Heart right ventricle (tissue), 16 donors: ENCODE measurements at regions not wholly inside any gene's neighbourhood (a gene's known extent, or its start where the extent isn't known, plus 50 kb on each side); places are given as distances from the start of the nearest gene placed in this dataset.
"Not testable (repeated sequence)": the region's sequence is repeated elsewhere in the genome, so short reads cannot be mapped to it uniquely, and the experiment has no call there.

Experiments used
- ATAC-seq, 8 donors: fragments of 200-7000 bp; cut with Tn5 transposase; one replicate each; pipeline ENCODE4 v1.9.1; 2020; ENCODE audit warnings: mild to moderate bottlenecking in 8 of 8, moderate library complexity in 8 of 8, moderate number of reproducible peaks in 1 of 8
- DNase-seq, 2 donors: peaks; one replicate each; pipeline ENCODE4 v3.0.0-alpha.2; 2020
- H3K27ac ChIP-seq, 10 donors: fragments of 200-600 bp; sonication (generic) in 2 of 10; one replicate each; pipeline versions ENCODE4 v1.5.0 to v1.8.0; 2020 to 2022; ENCODE audit warnings: mild to moderate bottlenecking in 3 of 10
- H3K27me3 ChIP-seq, 7 donors: fragments of 200-600 bp; one replicate each; pipeline ENCODE4 v1.8.0; 2021 to 2022; ENCODE audit warnings: mild to moderate bottlenecking in 2 of 7
- H3K36me3 ChIP-seq, 9 donors: fragments of 200-600 bp; sonication (generic) in 1 of 9; one replicate each; pipeline versions ENCODE4 v1.5.0 to v1.8.0; 2020 to 2022; ENCODE audit warnings: mild to moderate bottlenecking in 2 of 9
- H3K4me1 ChIP-seq, 9 donors: fragments of 200-600 bp; sonication (generic) in 1 of 9; one replicate each; pipeline versions ENCODE4 v1.5.0 to v1.8.0; 2020 to 2022; ENCODE audit warnings: mild to moderate bottlenecking in 4 of 9
- H3K4me3 ChIP-seq, 10 donors: fragments of 200-600 bp; sonication (generic) in 2 of 10; one replicate each; pipeline versions ENCODE4 v1.5.0 to v1.8.0; 2020 to 2022; ENCODE audit warnings: mild to moderate bottlenecking in 7 of 10, moderate library complexity in 2 of 10
- H3K9me3 ChIP-seq, 11 donors: fragments of 200-600 bp in 10 of 11; sonication (generic) in 2 of 11; one replicate each; pipeline versions ENCODE4 v1.5.0 to v1.8.0; 2013 to 2022; ENCODE audit warnings: mild to moderate bottlenecking in 2 of 11, control low read depth in 1 of 11, moderate library complexity in 1 of 11
- WGBS, 2 donors: extraction: QIAGEN DNeasy Blood & Tissue Kit; methylation state at CpG; one replicate each; pipeline ENCODE4 v1.1.7; 2013; ENCODE audit warnings: inconsistent platforms in 1 of 2; 5-methylcytosine and 5-hydroxymethylcytosine counted together
- intact Hi-C, 10 donors: fragments of 100-400 bp; cut with DNase I; formaldehyde crosslinking; loops; one replicate each; pipeline versions ENCODE4 v1.11.1 to v1.14.2; 2022
- TF ChIP-seq, protein P1 (sequence below), 9 donors: fragments of 200-600 bp; sonication (generic) in 2 of 9; IDR thresholded peaks; one replicate each; pipeline versions ENCODE4 v1.5.0 to v1.8.0; 2021 to 2022; ENCODE audit warnings: antibody characterized with exemption in 9 of 9, mild to moderate bottlenecking in 5 of 9, moderate library complexity in 1 of 9
- donor health status: Arrhythmogenic right ventricular cardiomyopathy.
- donor health status: ischemic (EF 13 %, LVEDD 7.1; RV severe dilation, severe dysfunction).
- donor health status: healthy with polysubstance abuse.
- donor health status: DM: no; HTN: yes; CAD: no.
- donor health status: DM: no; HTN: no; CAD: no.
- donor health status: ischemic (EF 25% LVEDD 6.9; RV normal size, moderate dysfunction).
- donor health status: ischemic (EF 25% LVEDD 5.7; RV mildly dilated, moderate dysfunction).
- donor health status: healthy.
- donor health status: DM: yes; HTN: yes; CAD: no.
- donor health status: Ischemic cardiomyopathy.
- donor health status: ischemic (EF 35%, LVEDD 5.7; RV mildly dilated, moderate dysfunction).
- donor health status: nonischemic (EF 11% LVEDD 7.7; RV severe dilation, severe dysfunction).
- donor health status: DM: yes; HTN: yes; CAD: no.
- donor health status: PGD.
- donor health status: ischemic (EF 29% LVEDD 5.4; RV normal size, mild dysfunction).
- donor health status: nonischemic (EF 23%, LVEDD 6.1; RV moderate dilation, normal function).

DNA sequence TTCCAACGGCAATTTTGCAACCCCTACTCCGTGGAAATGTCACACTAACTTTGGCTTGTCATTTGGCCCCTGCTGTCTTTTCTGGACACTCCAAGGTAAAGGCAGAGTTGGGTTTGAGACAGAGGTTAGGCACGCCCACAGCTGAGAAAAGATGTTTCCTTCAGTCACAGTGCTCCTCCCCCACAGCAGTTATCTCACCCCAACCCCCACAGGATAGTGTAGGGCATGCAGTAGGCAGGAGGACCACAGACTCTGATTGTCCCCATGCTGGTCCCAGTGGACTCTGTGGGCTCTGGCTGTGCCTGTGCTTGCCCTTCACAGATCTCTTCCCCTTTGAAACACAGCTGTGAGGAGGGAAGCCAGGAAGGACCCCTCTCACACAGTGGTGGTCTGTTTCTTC is 124.0 kb upstream of the CARMIL1 start:
- WGBS, 2 donors, result 87 to 90% methylated on average over 3 of the region's 3 CpGs
- Histone ChIP-seq H3K27me3 (no peaks in the 10 kb centered on the region), H3K4me1 (no peaks in the 10 kb centered on the region), H3K27ac (no peak overlapping the region), H3K4me3 (no peak overlapping the region), H3K9me3 (peaks cover 0 to 41% (median 14%) of the 10 kb centered on the region in 11 donors), H3K36me3 (no peaks in the 10 kb centered on the region)
- DNase-seq (no peak), ATAC-seq (no peak)
- intact Hi-C loops, result no loop called here
- TF ChIP-seq, protein P1, sequence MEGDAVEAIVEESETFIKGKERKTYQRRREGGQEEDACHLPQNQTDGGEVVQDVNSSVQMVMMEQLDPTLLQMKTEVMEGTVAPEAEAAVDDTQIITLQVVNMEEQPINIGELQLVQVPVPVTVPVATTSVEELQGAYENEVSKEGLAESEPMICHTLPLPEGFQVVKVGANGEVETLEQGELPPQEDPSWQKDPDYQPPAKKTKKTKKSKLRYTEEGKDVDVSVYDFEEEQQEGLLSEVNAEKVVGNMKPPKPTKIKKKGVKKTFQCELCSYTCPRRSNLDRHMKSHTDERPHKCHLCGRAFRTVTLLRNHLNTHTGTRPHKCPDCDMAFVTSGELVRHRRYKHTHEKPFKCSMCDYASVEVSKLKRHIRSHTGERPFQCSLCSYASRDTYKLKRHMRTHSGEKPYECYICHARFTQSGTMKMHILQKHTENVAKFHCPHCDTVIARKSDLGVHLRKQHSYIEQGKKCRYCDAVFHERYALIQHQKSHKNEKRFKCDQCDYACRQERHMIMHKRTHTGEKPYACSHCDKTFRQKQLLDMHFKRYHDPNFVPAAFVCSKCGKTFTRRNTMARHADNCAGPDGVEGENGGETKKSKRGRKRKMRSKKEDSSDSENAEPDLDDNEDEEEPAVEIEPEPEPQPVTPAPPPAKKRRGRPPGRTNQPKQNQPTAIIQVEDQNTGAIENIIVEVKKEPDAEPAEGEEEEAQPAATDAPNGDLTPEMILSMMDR (IDR thresholded peaks at IDR 0.05), result no peak

DNA sequence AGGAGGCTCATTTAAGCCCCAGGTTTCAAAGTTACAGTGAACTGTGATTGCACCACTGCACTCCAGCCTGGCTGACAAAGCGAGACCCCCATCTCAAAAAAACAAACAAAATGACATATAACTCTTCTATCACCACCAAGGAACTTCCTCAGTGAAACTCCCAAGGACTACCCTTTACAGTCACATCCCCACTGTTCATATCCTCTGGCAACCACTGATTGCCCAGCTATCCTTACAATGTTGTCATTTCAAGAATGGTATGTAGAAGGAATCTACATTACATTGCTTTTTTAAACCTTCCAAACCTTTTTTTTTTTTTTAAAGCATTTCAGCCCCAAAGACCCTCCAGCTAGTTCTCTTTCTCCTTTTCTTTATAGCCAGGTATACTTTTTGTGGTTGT is 123.1 kb upstream of the CARMIL1 start:
- intact Hi-C loops, result no loop called here
- TF ChIP-seq, protein P1 (IDR thresholded peaks at IDR 0.05), result no peak
- no peak overlapping the region for H3K27ac ChIP-seq
- WGBS, 2 donors, result 91 to 92% methylated on average over 1 of the region's 1 CpG
- no peaks in the 10 kb centered on the region for H3K4me1 ChIP-seq
- no peaks in the 10 kb centered on the region for H3K27me3 ChIP-seq
- ATAC-seq (no peak), DNase-seq (no peak)
- no peaks in the 10 kb centered on the region for H3K36me3 ChIP-seq
- H3K9me3 ChIP-seq, result peaks cover 0 to 37% (median 14%) of the 10 kb centered on the region in 11 donors
- H3K4me3 ChIP-seq, result no peak overlapping the region

DNA sequence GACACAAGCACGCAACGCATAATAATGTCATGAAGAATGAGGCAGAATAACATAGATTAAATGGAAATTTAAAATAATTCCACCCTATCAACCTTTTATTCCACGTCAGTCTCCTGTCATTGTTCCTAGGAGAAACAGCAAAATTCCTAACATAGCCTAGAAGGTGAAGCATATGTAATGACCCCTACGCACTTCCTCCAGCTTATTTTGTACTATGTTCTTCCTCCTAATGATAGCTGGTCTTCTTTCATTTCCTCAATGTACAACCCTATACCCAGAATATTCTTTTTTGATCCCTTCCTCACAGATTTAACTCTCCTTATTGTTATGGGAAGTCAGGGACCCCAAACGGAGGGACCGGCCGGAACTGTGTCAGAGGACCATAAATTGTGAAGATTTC is 122.0 kb upstream of the CARMIL1 start:
- no peaks in the 10 kb centered on the region for H3K4me1 ChIP-seq
- no peaks in the 10 kb centered on the region for H3K36me3 ChIP-seq
- intact Hi-C loops, result no loop called here
- H3K27me3 ChIP-seq, result no peaks in the 10 kb centered on the region
- H3K9me3 ChIP-seq, result peaks cover 0 to 37% (median 14%) of the 10 kb centered on the region in 11 donors
- TF ChIP-seq, protein P1 (IDR thresholded peaks at IDR 0.05), result no peak
- H3K27ac ChIP-seq, result no peak overlapping the region
- no peak for ATAC-seq
- no peak for DNase-seq
- H3K4me3 ChIP-seq, result no peak overlapping the region
- WGBS, 2 donors, result 90 to 91% methylated on average over 7 of the region's 7 CpGs

DNA sequence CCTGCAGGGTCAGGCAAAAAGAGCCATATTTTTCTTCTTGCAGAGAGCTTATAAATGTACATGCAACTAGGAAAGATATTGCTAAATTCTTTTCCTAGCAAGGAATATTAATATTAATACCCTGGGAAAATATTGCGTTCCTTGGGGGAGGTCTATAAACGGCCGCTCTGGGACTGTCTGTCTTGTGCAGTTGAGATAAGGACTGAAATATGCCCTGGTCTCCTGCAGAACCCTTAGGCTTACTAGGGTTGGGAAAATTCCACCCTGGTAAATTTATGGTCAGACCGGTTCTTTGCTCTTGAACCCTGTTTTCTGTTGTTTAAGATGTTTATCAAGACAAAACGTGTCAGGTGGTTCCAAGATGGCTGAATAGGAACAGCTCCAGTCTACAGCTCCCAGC is 121.3 kb upstream of the CARMIL1 start:
- Histone ChIP-seq H3K27ac (no peak overlapping the region), H3K4me1 (no peaks in the 10 kb centered on the region), H3K4me3 (no peak overlapping the region), H3K27me3 (no peaks in the 10 kb centered on the region), H3K36me3 (no peaks in the 10 kb centered on the region), H3K9me3 (peaks cover 0 to 37% (median 14%) of the 10 kb centered on the region in 11 donors)
- DNase-seq (no peak), ATAC-seq (no peak)
- intact Hi-C loops, result no loop called here
- WGBS, 2 donors, result 93 to 94% methylated on average over 5 of the region's 5 CpGs
- TF ChIP-seq, protein P1 (IDR thresholded peaks at IDR 0.05), result no peak

DNA sequence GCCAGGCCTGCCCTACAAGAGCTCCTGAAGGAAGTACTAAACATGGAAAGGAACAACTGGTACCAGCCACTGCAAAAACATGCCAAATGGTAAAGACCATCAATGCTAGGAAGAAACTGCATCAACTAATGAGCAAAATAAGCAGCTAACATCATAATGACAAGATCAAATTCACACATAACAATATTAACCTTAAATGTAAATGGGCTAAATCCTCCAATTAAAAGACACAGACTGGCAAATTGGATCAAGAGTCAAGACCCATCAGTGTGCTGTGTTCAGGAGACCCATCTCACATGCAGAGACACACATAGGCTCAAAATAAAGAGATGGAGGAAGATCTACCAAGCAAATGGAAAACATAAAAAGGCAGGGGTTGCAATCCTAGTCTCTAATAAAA is 119.0 kb upstream of the CARMIL1 start:
- H3K27ac ChIP-seq, H3K27me3 ChIP-seq, ATAC-seq, H3K4me1 ChIP-seq, H3K36me3 ChIP-seq, DNase-seq, intact Hi-C loops, H3K4me3 ChIP-seq: not testable (repeated sequence)
- peaks cover 0 to 37% (median 14%) of the 10 kb centered on the region in 11 donors for H3K9me3 ChIP-seq
